Heart left ventricle (tissue), 16 donors: ENCODE measurements at regions not wholly inside any gene's neighbourhood (a gene's known extent, or its start where the extent isn't known, plus 50 kb on each side); places are given as distances from the start of the nearest gene placed in this dataset.

Source experiments
- ATAC-seq, 4 donors: fragments of 200-7000 bp; cut with Tn5 transposase; one replicate each; pipeline ENCODE4 v1.9.1; 2020 to 2022; ENCODE audit warnings: moderate library complexity in 4 of 4, mild to moderate bottlenecking in 3 of 4, moderate number of reproducible peaks in 1 of 4
- DNase-seq, 5 donors: peaks; one replicate each; pipeline ENCODE4 v3.0.0-alpha.2; 2020
- H3K27ac ChIP-seq, 12 donors: fragments of 200-600 bp; sonication (generic) in 4 of 12; one replicate each; pipeline versions ENCODE4 v1.5.0 to v1.8.0; 2016 to 2022; ENCODE audit warnings: mild to moderate bottlenecking in 2 of 12
- H3K27me3 ChIP-seq, 9 donors: fragments of 200-600 bp; sonication (generic) in 2 of 9; one replicate each; pipeline versions ENCODE4 v1.5.1 to v1.8.0; 2016 to 2022; ENCODE audit warnings: mild to moderate bottlenecking in 3 of 9
- H3K36me3 ChIP-seq, 9 donors: fragments of 200-600 bp; sonication (generic) in 2 of 9; one replicate each; pipeline versions ENCODE4 v1.5.0 to v1.8.0; 2018 to 2022; ENCODE audit warnings: mild to moderate bottlenecking in 2 of 9
- H3K4me1 ChIP-seq, 12 donors: fragments of 200-600 bp; sonication (generic) in 4 of 12; one replicate each; pipeline versions ENCODE4 v1.5.0 to v1.8.0; 2016 to 2022; ENCODE audit warnings: mild to moderate bottlenecking in 3 of 12
- H3K4me3 ChIP-seq, 12 donors: fragments of 200-600 bp; sonication (generic) in 4 of 12; one replicate each; pipeline versions ENCODE4 v1.5.0 to v1.8.0; 2017 to 2022; ENCODE audit warnings: mild to moderate bottlenecking in 9 of 12, moderate library complexity in 4 of 12
- H3K9me3 ChIP-seq, 12 donors: fragments of 200-600 bp; sonication (generic) in 4 of 12; one replicate each; pipeline versions ENCODE4 v1.5.0 to v1.8.0; 2016 to 2022; ENCODE audit warnings: mild to moderate bottlenecking in 1 of 12
- CTCF ChIP-seq, 12 donors: fragments of 200-600 bp; sonication (generic) in 4 of 12; IDR thresholded peaks; one replicate each; pipeline versions ENCODE4 v1.5.0 to v1.8.0; 2018 to 2022; ENCODE audit warnings: antibody characterized with exemption in 12 of 12, mild to moderate bottlenecking in 5 of 12
- POLR2A ChIP-seq, 2 donors: fragments of 450-650 bp; IDR thresholded peaks; one replicate each; pipeline ENCODE4 v1.6.1; 2017; ENCODE audit warnings: antibody characterized with exemption in 2 of 2, mild to moderate bottlenecking in 2 of 2, moderate library complexity in 2 of 2
- WGBS, 4 donors: extraction: QIAGEN DNeasy Blood & Tissue Kit in 2 of 4; methylation state at CpG; one replicate each; pipeline versions ENCODE4 v1.1.5 to v1.1.7; 2013 to 2018; 5-methylcytosine and 5-hydroxymethylcytosine counted together
- intact Hi-C, 10 donors: fragments of 100-400 bp; cut with DNase I; formaldehyde crosslinking; loops; one replicate each; pipeline versions ENCODE4 v1.11.1 to v1.14.2; 2022
- donor health status: ischemic (EF 13 %, LVEDD 7.1; RV severe dilation, severe dysfunction).
- donor health status: healthy with polysubstance abuse.
- donor health status: DM: no; HTN: yes; CAD: no.
- donor health status: DM: no; HTN: no; CAD: no.
- donor health status: ischemic (EF 25% LVEDD 6.9; RV normal size, moderate dysfunction).
- donor health status: ischemic (EF 25% LVEDD 5.7; RV mildly dilated, moderate dysfunction).
- donor health status: healthy.
- donor health status: DM: yes; HTN: yes; CAD: no.
- donor health status: ischemic (EF 35%, LVEDD 5.7; RV mildly dilated, moderate dysfunction).
- donor health status: nonischemic (EF 11% LVEDD 7.7; RV severe dilation, severe dysfunction).
- donor health status: DM: yes; HTN: yes; CAD: no.
- donor health status: PGD.
- donor health status: ischemic (EF 29% LVEDD 5.4; RV normal size, mild dysfunction).
- donor health status: nonischemic (EF 23%, LVEDD 6.1; RV moderate dilation, normal function).

- no peak for TF ChIP-seq POLR2A (IDR thresholded peaks at IDR 0.05)
- TF ChIP-seq CTCF (IDR thresholded peaks at IDR 0.05) = no peak
- no peak for ATAC-seq
- no peaks in the 10 kb centered on the region for H3K27me3 ChIP-seq
- H3K4me1 ChIP-seq = peaks cover 0 to 24% (median 0%) of the 10 kb centered on the region in 12 donors
- no peak for DNase-seq
- peaks cover 0 to 4% (median 0%) of the 10 kb centered on the region in 12 donors for H3K9me3 ChIP-seq
- 78 to 95% (median 91%) methylated on average over 3 of the region's 3 CpGs for WGBS, 4 donors
- no peaks in the 10 kb centered on the region for H3K36me3 ChIP-seq
- intact Hi-C loops = no loop called here
- no peak overlapping the region for H3K4me3 ChIP-seq
- H3K27ac ChIP-seq = no peak overlapping the region
Measured at GRCh38 chr3:20317616-20318015, 131.6 kb upstream of the SGO1 start.

- Histone ChIP-seq H3K9me3 (peaks cover 0 to 4% (median 0%) of the 10 kb centered on the region in 12 donors), H3K36me3 (no peaks in the 10 kb centered on the region), H3K4me3 (no peak overlapping the region), H3K27ac (no peak overlapping the region), H3K27me3 (no peaks in the 10 kb centered on the region), H3K4me1 (peaks cover 0 to 25% (median 0%) of the 10 kb centered on the region in 12 donors)
- no peak for TF ChIP-seq CTCF (IDR thresholded peaks at IDR 0.05)
- no peak for TF ChIP-seq POLR2A (IDR thresholded peaks at IDR 0.05)
- ATAC-seq (peak in 1 of 4 donors; percentile 22), DNase-seq (no peak)
- intact Hi-C loops = no loop called here
- 0 to 18% (median 3%) methylated on average over 1 of the region's 1 CpG for WGBS, 4 donors
Measured at GRCh38 chr3:20316238-20316637, 130.2 kb upstream of the SGO1 start.

GRCh38 chr3:20310629-20311028 is 124.6 kb upstream of the SGO1 start:
- Histone ChIP-seq H3K4me1 (peaks cover 0 to 12% (median 0%) of the 10 kb centered on the region in 12 donors), H3K27me3 (no peaks in the 10 kb centered on the region), H3K4me3 (no peak overlapping the region), H3K36me3 (no peaks in the 10 kb centered on the region), H3K9me3 (no peaks in the 10 kb centered on the region), H3K27ac (peak overlapping the region in 7 of 12 donors; percentile 11 to 61 (median 44))
- intact Hi-C loops = no loop called here
- ATAC-seq (peak; percentile 95 to 99 (median 95)), DNase-seq (peak; percentile 64 to 78 (median 70))
- no peak for TF ChIP-seq CTCF (IDR thresholded peaks at IDR 0.05)
- TF ChIP-seq POLR2A (IDR thresholded peaks at IDR 0.05) = no peak
- 56 to 72% (median 60%) methylated on average over 3 of the region's 3 CpGs for WGBS, 4 donors

- TF ChIP-seq CTCF (IDR thresholded peaks at IDR 0.05) (no peak), POLR2A (IDR thresholded peaks at IDR 0.05) (no peak)
- ATAC-seq = no peak
- intact Hi-C loops = no loop called here
Measured at GRCh38 chr3:20307383-20307782, 121.4 kb upstream of the SGO1 start.

More at GRCh38 chr3:20307383-20307782, 121.4 kb upstream of the SGO1 start:
- no peak for DNase-seq
- H3K36me3 ChIP-seq = no peaks in the 10 kb centered on the region
- no peak overlapping the region for H3K27ac ChIP-seq
- H3K4me3 ChIP-seq = no peak overlapping the region
- H3K4me1 ChIP-seq = peaks cover 0 to 12% (median 0%) of the 10 kb centered on the region in 12 donors
- no peaks in the 10 kb centered on the region for H3K27me3 ChIP-seq
- H3K9me3 ChIP-seq = no peaks in the 10 kb centered on the region
